Ecto neural progenitor cell (in vitro differentiated cells): ENCODE measurements at regions not wholly inside any gene's neighbourhood (a gene's known extent, or its start where the extent isn't known, plus 50 kb on each side); places are given as distances from the start of the nearest gene placed in this dataset.

Source experiments
- DNase-seq: peaks from one replicate; pipeline ENCODE4 v3.0.0-alpha.2; 2018; ENCODE audit warnings: low spot score

DNA sequence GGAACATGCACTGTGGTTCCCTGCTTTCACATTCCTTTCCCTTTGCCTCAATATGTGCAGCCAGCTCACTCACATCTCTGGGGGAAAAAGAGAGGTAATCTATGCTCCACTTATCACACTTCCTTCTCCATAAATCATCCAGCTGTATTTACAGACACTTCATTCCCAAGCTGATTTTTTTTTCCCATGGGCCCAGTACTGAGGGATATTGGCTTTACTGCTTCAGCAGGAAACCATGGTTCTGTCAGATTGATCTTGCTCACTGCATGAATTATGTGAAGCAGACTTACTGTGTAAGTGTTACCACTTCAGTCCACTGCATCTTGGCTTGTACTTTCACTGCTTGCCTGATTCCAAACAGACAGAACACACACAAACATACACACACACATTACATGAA is 555.6 kb downstream of the CCER1 start:
- DNase-seq = no peak

DNA sequence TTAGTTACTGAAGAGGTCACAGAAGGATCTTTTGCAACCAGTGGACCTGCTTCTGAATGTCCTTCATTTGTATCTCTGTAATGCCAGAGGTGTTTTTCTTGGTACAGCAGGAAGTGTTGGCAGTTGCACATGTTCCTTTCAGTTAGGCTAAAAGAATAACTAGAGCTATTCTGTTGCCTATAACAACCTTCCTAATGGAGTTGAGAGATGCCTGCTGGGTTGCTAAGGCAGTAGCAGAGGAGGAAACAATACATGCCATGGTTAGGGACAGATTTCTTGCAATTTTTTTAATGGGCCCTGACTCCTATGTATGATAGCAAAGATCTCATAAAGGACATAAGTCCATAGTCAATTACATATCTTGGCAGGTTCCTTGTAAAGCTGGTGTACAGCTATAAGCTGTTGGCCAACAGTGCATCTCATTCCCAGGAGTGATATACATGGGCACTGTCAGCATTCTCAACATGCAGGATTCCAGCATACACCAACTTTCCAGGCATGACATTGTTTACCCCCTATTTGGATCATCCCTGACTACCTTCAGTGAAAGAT is 556.6 kb downstream of the CCER1 start:
- no peak for DNase-seq

DNA sequence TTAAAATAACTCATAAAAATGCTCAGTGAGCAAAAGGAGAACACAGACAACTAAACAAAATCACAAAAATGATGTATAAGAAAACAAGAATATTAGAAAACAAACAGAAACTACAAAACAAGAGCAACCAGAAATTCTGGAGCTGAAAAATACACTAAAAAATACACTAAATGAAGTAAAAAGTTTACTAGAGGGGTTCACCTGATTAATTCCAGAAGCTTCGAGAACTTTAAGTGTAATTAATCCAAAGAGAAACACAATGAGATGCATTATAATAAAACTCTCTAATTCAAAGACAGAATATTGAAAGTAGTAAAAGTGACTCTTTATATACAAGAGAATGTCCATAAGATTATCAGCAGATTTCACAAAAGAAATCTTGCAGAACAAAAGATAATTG is 558.4 kb downstream of the CCER1 start:
- DNase-seq = no peak

GRCh38 chr12:90393652-90394051 is 561.3 kb downstream of the CCER1 start:
- no peak for DNase-seq

- DNase-seq = no peak
Measured at GRCh38 chr12:90393089-90393488, 561.9 kb downstream of the CCER1 start.

DNA sequence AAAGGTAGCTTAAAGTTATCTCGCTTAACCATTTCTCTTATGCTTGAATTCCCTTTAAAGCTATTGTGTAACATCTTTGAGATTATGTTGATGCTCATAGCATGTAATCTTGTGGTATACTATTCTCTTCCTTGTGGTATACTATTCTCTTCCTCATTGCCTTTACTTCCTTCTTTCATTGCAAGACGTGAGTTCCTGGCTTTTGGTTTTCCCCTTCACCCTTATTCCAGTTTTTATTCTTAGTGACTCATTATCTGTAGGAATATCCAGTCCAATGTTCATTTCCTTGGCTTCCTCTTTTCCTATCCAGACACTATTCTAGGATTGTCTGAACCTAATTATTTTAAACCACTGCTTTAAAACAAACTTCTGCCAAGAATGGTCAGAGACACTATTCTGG is 564.0 kb downstream of the CCER1 start:
- DNase-seq = no peak

DNA sequence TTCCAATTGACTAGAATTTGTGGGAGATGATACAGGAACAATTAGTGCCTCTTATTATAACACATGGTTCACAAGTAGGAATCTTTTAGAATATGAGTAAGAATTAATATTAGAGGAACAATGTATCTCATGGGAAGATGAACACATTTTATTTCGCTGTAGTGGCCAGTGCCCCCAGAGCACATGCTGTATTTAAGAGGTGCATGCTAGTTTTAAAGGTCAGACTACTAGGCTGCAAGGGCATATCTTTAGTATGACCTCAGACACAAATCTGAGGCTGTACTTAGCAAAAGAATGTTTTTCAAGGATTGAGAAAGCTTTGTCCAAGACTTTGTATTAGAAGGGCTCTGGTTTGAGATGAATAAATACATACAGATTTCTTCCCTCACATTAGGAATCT is 586.9 kb downstream of the CCER1 start:
- DNase-seq = no peak

- DNase-seq = no peak
Measured at GRCh38 chr12:90366286-90366685, 588.7 kb downstream of the CCER1 start.

- DNase-seq = no peak
Measured at GRCh38 chr12:90360300-90360699, 594.7 kb downstream of the CCER1 start.

GRCh38 chr12:90355711-90356355 is 599.1 kb downstream of the CCER1 start:
- no peak for DNase-seq

DNA sequence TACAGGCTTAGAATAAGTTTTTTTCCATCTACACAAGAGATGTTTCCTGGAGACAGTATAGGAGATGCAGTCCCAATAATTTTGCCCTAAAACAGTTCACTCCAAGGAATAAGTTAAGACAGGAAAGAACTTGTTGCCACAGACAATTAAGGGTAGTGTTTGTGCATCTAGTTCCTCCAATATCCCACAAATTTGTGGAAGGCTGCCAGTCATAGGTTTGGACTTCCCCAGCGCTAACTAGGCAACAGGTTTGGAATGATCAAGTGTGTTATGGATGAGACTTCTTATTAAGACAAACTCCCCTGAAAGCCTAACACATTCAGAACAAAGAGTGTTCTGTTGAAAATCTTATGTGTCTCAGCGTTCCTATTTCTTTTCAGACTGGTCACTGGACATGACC is 611.0 kb downstream of the CCER1 start:
- DNase-seq = no peak

DNA sequence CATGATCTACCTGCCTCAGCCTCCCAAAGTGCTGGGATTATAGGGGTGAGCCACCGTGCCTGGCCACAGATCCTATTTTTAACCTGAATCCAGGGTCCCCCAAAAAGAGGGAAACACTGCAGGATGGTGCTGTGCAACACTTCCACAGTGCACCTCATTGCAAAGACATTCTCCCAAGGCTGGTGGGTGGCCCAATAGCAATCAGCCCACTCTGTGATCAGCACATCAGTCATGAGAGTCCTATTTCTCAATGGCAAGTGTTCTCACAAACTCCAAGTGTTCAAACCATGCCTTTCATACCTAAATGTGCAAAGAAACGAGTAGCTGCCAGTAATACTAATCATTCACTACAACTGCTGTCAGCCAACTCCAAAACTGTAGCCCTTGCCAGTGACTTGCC is 612.9 kb downstream of the CCER1 start:
- no peak for DNase-seq

- no peak for DNase-seq
Measured at GRCh38 chr12:90339837-90340236, 615.1 kb downstream of the CCER1 start.

- no peak for DNase-seq
Measured at GRCh38 chr12:90338365-90338764, 616.6 kb downstream of the CCER1 start.

DNA sequence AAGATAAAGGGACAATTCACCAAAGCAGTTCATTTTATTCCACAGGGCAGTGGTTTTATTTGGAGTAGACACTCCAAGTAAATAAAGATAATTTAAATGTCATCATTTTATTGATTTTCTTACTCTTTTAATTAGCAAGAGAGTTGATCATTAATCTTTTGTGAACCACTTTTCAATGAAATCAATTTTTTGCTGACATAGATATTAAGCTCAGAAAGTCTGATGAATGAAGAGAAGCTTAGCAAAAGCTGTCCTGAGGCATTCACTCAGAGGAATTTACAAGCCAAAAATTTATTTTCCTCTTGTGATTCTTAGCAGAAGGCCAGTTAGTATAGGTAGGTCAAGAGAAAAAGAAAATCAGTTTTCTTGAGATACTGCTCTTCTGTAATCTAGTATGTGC is 618.0 kb downstream of the CCER1 start:
- DNase-seq = no peak

DNA sequence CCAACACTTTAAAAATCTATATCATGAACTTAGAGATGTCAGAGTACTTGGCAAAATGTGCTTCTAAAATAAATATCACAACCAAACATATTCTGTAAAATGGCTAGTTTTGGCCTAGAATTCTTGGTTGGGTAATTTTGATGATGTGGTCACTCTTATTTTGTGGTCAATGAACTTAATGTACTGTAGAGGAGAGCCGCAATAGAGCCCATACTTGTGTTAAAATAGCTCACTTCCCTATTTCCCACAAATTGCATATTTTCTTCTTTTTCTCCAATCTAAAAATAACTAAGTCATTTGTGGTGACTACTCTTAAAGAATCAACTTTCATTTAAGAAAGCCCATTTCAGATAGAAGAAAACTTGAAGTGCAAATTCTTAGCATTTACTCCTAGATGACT is 619.4 kb downstream of the CCER1 start:
- no peak for DNase-seq

GRCh38 chr12:90333939-90334338 is 621.0 kb downstream of the CCER1 start:
- no peak for DNase-seq

- DNase-seq = no peak
Measured at GRCh38 chr12:90333424-90333823, 621.6 kb downstream of the CCER1 start.

GRCh38 chr12:90331821-90332220 is 623.2 kb downstream of the CCER1 start:
- no peak for DNase-seq

- no peak for DNase-seq
Measured at GRCh38 chr12:90331262-90331661, 622.6 kb upstream of the ATP2B1 start.

DNA sequence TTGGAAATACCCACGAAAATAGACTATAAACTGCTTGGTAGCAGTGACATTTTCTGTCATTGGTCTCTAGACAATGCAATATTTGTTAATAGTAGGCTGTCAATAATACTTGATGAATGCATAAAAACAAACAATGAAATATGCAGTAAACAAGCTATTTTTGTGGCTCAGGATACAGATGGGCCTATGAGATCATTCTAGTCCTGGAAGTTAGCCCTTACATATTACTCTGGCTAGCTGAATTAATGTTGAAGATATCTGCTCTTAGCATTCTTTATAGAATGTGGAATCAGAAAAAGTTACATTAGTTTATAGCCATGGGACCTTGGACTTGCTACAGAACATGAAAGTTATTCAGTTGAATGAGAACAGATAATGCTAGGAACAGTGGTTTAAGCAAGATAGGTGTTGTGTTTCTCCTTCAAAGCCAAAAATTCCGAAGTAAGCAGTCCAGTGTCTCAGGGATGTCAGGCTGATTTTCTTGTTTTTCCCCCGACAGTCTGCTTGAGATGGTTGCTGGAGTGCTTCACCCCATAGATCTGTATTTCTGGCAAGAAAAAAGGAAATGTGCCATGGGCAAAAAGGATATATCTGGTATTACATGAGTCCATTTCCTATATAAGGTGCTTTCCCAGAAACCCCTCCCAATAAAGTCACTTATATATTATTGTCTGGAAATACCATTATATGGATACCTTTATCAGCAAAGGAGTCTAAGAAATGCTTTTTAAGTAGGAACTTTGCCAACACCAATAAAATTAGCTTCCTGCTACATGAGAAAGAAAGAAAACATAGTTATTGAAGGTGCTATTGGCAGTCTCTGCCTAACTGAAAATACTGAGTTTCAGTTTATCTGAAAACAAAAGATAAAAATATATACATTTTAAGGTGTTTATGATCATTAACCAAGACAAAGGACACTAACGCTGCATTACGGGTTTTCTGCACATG is 619.4 kb upstream of the ATP2B1 start:
- no peak for DNase-seq

GRCh38 chr12:90323217-90323616 is 614.6 kb upstream of the ATP2B1 start:
- no peak for DNase-seq

DNA sequence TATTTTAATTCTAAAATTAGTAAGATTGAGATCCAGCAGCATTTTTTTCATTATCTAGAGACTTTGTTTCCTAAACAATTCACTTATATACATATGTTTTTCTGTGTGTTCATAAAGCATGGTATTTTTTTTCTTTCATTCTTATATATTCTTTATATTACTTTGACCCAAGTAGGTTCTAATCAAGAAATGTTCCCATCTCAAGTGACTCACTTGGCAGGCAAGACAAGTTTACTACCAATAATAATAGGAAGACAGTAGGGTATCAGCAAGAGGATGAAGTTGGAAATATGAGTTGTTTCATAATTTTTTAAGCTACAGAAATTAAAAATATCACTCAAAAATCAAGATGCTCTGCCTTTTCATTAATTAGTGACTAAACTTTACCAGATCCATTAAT is 613.4 kb upstream of the ATP2B1 start:
- no peak for DNase-seq
